Forelimb muscle (tissue), 1 donor: ENCODE measurements at regions not wholly inside any gene's neighbourhood (a gene's known extent, or its start where the extent isn't known, plus 50 kb on each side); places are given as distances from the start of the nearest gene placed in this dataset.
A peak's percentile ranks its signal among the peaks of the same experiment; 100 is the strongest.

ENCODE experiments used
- DNase-seq: peaks from one replicate; pipeline ENCODE4 v3.0.0-alpha.2; 2013; ENCODE audit warnings: low read depth

DNA sequence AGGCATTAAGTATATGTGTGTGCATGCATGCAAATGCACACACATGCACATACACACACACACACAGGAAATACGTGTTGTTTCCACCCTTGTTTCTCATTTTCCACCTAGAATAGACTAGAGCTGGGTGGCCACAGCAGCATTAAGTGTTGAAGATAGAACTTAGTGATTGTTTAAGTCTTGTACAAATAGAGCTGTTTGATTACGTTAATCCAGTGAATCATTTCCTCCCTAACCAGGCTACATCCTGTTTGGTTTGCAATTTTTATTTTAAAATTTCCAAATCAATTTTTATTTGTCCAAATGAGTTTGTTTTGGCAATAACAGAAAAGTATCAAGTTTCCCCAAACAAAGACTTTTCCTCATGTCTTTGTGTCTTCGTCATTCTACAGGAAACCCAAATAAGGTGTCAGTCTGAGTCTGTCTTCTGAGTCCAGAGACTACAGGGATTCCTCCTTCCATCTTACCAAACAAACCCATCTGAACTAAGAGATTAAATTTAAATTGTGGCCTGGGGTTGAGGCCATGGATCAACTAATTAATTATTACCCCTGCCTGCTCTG is 74.6 kb upstream of the GALNT5 start:
- no peak for DNase-seq

DNA sequence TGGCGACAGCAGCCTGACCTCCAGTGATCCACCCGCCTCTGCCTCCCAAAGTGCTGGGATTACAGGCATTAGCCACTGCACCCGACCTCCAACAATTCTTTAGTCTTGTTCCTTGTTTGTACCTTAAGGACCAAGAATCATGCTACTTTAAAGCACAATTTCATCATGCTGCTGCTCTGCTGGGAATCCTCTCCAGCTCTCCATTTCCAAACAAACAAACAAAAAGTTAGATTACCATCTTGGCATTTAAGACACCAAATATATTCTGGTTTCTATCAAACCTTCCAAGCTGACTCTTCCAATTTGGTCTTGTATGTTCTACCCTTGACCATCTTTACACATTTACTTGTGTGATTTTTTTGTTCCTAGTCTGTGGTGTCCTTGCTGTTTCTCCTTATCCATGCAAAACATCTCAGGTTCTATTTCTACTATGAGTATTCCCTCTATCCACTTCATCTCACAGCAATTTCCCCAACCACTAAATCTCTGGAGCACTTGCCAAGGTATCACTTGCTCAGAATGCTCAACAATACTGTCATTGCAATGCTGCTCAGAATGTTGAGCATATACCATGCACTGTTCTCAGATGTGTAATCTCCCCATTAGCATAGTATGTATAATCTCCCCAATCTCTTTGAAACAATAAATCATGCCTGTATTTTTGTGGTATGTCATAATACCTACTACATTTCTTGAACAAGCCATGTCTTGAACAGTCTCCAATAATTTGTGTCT is 73.2 kb upstream of the GALNT5 start:
- no peak for DNase-seq

- DNase-seq = no peak
Measured at GRCh38 chr2:157185476-157186227, 71.9 kb upstream of the GALNT5 start.

GRCh38 chr2:157190151-157190550 is 67.4 kb upstream of the GALNT5 start:
- no peak for DNase-seq

DNA sequence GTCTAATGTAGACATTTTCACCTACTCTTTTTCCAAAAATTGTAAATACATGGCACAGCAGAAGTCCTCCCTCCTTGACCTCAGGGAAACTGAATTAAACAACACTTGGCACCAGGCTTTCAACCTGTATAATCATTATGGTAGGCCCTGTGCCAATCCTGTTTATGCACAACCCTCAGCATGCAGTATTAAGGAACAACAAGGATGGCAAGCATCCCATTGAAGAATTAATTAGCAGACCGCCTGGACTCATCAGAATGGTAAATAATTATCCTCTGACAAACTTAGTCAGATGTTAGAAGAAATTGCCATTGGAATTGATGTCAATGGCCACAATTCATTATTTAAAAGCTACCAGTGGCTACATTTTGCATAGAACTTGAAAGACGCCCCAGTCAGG is 66.3 kb upstream of the GALNT5 start:
- DNase-seq = no peak

DNA sequence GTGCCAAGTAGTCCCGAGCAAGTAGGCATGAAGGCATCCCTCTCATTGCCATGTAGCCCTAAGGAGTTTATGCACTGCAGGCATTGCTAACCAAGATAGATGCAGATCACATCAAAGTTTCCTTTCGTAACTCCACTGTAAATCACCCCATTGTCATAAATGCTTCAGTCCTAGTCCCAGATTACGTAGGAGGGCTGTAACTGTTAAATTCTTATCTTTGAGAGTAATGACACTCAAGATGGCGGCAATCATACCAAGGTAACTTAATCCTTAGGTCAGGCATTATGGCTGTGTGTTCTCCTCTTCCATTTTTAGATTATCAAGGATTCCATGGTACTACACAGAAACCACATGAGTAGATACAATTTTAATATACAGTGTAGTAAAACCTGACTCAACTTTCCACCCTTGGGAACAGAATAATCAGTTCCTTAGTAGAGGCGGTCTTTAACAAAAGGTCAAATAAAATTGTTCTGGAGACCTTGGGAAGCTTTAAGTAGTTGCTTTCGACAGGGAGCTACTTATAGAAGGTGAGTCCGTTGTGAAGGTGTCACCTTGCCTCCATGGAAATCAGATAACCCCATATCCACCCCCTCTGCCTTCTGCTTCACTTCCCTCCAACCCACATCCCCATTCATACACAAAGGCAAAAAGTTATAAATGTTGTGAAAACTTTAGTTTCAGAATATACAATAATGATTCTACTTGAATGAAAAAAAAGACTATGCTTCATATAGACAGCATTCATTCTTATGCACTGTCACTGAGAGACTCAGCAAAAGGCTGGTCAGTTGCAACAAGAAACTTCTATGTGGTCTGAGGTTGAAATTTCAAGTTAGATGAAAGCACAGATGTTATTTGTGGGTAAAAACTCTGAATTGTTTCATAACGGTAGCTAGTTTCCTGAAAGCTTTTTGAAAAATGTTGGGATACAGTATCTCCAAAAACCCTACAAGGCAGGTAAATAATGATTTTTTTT is 64.8 kb upstream of the GALNT5 start:
- DNase-seq = no peak

DNA sequence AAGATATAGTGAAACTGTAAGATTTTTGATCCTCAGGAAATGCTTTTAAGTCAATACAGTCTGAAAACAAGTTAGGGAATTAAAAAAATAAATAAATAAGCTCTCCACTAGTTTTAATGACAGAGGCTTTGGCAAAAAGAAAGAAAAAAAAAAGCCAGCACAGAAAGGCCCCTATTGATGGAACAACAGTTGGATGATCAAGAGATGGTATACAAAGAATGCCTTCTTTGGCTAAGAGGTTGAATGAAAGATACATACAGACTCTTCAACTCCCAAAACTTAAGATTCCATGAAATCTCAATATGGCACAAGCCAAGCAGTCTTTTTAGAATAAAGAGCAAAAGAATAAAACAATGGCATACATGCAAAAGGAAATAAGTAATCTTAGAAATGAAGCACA is 64.0 kb upstream of the GALNT5 start:
- DNase-seq = no peak

DNA sequence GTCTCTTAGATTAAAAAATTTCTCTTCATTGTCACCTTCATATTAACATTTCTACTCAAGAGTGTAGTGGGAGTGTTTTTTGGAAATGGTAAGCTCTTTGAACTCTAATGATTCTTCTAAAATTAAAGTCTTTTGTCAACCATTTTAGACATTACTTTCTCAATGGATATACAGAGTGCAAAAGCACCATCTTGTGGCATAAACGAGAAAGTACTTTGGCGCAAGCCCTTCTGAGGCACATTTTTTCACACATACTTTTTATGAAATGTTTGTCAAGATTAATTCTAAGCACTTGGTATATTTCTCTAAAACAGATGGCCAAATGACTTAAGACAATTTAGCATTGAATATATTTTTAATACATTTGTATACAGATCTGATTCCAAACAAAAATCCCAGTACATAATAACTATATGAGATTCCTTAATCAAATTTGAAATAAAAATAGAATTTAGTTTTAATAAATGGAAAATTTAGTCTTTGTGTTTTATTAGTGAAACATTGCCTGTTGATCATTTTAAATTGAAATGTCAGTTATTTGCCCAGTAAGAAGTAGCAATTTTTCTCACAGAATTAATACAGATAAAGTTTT is 63.3 kb upstream of the GALNT5 start:
- DNase-seq = peak; percentile 24

- DNase-seq = no peak
Measured at GRCh38 chr2:157194844-157195243, 62.7 kb upstream of the GALNT5 start.

- no peak for DNase-seq
Measured at GRCh38 chr2:157196956-157197355, 60.5 kb upstream of the GALNT5 start.

DNA sequence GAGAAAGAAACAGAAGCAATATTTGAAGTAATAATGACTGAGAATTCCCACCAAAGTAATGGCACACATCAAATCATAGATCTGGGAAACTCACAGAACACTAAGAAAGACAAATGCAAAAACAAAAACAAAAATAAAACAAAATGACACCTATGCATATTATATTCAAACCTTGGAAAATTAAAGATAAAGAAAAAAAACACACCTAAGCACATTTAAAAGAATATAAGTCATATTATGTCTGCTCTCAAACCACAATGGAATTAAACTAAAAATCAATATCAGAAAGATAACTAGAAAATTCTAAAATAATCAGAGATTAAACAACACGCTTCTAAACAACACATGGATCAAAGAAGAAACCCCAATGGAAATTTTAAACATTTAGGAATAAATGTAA is 59.7 kb upstream of the GALNT5 start:
- DNase-seq = no peak

GRCh38 chr2:157203651-157204050 is 53.9 kb upstream of the GALNT5 start:
- DNase-seq = no peak

DNA sequence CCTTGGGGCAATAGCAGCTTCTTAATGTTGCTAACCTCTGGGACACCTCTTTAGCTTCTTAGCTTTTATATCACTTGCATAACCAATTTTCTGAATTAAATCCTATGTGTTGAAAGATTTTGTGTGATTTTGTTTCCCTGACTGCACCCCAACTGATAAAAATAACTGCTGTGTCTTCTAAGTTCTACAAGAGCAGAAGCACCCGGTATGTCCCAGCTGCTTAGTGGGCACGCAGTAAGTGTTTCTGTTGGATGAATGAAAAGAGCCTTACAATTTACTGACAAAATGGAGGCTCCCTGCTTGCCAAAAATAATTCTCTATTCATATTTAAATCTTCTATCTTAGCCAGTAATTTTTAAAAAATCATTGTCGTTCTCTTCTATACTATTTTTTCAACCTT is 53.1 kb upstream of the GALNT5 start:
- DNase-seq = no peak

- no peak for DNase-seq
Measured at GRCh38 chr2:157206916-157207315, 50.6 kb upstream of the GALNT5 start.
